Activated CD4-positive, CD25-positive, alpha-beta regulatory T cell treated with anti-CD3 and anti-CD28 coated beads, Interleukin-2, amount 50 U/mL, for 16 hours (primary cell): ENCODE measurements at regions not wholly inside any gene's neighbourhood (a gene's known extent, or its start where the extent isn't known, plus 50 kb on each side); places are given as distances from the start of the nearest gene placed in this dataset.
"Not testable (repeated sequence)": the region's sequence is repeated elsewhere in the genome, so short reads cannot be mapped to it uniquely, and the experiment has no call there.

ENCODE experiments used
- DNase-seq: peaks from one replicate; pipeline ENCODE4 v3.0.0-alpha.2; 2020; ENCODE audit warnings: low read depth, low spot score

DNA sequence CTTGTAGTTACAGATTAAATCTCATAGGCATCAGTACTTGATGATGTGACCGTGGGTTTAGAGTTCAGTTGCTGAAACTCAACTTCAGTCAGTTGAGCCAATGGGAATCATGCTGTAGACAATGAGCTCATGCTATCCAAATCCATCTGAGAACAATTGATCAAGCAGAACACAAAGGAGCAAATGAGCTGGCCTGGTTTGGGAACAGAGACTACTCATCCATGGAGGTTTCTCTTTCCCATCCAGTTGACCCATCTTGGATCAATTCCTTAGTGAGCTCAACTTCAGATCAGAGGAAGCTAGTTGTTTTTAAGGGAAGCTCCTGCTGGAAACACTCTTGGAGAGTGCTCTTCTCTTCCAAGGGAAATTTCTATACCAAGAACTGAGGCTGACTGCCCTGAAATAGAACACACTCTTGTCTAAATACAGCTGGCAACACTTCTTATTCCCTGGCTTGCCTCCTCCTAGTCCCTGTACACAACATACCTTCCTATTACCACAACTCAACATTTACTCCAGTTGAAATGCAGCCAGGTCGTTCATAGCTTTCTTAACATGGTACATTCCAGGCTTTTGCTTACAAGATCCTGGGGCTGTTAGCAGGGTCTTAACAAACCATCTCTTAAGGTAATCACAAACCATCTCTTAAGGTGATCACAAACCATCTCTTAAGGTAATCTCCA lies 203.9 kb upstream of the PRDM1 start:
- no peak for DNase-seq

- DNase-seq = no peak
Measured at GRCh38 chr6:105881608-105882007, 204.5 kb upstream of the PRDM1 start.

DNA sequence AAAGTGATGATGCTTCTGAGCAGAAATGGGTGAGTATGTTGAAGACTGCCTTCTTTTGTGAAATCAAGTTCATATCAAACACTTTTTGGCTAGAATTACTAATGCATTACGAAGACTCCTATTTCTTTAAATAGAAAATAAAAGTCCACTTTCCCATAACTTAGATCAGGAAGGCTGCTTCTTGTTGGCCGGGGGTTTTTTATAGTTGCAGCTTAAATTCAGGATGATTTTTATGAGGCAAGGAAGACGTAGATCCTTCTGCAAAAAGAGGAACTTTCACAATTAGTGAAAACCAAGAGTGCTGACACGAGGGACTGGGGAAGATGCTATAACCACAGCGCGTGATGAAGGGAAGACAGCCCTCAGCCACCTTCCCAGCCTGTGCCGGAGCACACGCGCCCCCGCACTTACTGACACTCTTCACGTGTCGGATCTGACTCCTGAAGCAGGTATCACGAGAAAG lies 206.1 kb upstream of the PRDM1 start:
- no peak for DNase-seq

DNA sequence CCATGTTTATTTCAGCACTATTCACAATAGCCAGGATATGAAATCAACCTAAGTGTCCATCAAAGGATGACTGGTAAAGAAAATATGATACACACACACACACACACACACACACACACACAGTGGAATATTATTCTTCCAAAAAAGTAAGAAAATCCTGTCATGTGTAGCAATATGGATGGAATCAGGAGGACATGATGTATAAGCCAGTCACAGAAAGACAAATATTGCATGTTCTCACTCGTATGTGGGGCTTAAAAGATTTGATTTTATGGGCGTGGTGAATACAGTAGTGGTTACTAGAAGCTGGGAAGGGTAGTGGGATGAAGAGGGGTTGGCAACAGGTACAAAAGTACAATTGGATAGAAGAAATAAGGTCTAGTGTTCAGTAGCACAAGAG lies 207.0 kb upstream of the PRDM1 start:
- no peak for DNase-seq

- DNase-seq = no peak
Measured at GRCh38 chr6:105875974-105876640, 210.0 kb upstream of the PRDM1 start.

DNA sequence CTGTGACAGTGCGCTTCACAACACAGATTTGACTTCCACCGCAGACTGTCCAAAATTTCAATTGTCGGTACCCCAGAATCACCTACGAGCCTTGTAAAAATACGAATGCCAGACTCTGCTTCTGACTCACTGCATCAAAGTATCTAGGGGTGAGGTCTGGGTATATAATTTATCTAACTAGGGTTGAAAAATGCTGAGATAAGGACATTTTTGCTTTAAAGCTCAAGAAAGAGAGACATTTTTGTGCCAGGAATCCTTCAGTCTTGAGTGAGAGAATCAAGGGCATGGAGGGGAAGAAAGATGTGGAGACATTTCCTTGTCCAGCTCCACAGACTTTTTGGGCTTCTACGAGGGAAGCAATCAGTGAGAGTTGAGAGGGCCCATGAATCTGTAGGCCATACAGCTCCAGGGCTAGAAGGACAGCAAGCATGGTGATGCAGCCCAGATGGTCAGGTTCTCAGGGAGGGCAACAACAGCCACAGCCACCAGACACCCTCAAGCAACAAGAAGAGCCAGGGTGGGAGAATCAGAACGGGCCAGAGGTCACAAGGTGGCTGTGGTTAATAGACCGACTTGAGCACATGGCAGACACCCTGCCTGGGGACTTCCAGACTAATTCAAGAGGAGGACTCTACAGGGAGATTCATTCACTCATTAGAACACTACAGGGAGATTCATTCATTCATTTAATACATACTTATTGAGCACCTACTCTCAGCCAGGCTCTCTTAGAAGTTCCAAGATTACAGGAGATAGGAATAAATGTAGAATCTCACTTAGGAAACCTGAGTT lies 211.1 kb upstream of the PRDM1 start:
- no peak for DNase-seq

- no peak for DNase-seq
Measured at GRCh38 chr6:105873799-105874198, 212.3 kb upstream of the PRDM1 start.

DNA sequence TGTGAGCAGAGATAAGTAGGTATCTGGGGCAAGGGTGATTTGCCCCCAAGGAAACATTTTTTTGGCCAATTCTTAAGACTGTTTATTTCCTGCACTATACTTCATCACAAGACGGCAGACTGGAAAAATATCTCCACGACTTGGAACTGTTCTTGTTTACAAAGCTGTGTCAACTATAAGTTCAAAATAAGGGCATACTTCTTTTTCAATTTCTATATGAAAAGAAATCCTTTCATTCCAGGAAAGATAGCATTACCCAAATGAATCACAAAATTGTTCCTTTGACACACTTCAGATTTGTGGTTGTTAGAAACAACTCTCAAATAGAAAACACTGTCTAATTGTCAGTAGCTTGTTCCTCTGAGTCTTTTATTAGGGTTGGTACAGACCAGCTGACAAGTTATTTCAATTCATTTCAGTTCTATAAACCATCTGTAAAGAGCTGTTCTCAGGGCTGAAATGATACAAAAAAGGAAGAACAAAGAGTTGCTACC lies 212.9 kb upstream of the PRDM1 start:
- DNase-seq = no peak

GRCh38 chr6:105872249-105872648 lies 213.9 kb upstream of the PRDM1 start:
- no peak for DNase-seq

- no peak for DNase-seq
Measured at GRCh38 chr6:105871542-105871941, 214.6 kb upstream of the PRDM1 start.

- DNase-seq = no peak
Measured at GRCh38 chr6:105869835-105870440, 216.2 kb upstream of the PRDM1 start.

DNA sequence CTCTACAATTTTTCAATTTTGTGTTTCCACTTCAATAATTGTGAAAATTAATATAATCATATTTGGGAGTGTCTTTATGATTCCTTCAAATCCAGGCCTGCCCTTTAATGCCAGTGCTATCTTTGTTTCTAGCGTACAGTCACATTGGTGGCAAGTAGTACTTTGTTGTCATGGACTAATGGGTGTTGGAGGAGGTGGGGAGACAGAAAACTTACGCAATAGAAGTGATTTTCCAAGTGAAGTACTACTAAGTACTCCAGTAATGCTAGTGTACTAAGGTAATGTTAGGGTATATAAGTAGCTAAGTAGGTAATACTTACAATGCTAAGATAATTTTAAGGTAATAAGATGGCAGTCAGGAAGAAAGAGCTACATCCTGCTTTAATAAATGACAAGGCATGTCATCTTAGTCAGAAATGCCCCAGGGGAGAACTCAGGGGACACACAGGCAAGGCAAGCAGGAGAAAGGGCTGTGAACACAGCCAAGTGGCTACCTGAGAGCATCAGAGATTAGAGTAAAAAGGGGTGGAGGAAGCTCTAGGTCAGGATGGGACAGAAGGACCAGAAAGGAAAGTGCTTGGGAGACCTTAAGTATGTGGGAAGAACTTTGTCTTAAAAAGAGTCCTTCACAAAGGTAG lies 217.2 kb upstream of the PRDM1 start:
- no peak for DNase-seq

DNA sequence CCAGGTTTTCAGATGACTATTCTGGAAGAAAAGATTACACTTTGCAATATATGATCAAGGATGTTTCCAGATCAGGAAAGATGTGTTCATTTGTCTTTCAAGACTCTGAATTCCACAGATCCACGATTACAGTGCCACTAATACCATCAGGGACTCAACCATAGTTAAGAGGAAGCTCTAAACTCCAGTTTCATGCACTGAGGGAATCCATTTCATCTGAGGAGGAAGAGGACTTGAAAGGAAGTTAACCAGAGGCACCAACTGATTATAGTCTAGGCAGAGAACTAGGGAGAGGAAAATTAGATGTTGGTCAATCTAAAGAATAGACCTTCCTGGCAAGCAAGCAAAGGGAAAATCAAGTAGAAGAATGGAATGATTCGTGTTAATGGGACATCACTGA lies 218.3 kb upstream of the PRDM1 start:
- no peak for DNase-seq

GRCh38 chr6:105867277-105867676 lies 218.9 kb upstream of the PRDM1 start:
- DNase-seq = no peak

GRCh38 chr6:105862936-105863607 lies 223.1 kb upstream of the PRDM1 start:
- DNase-seq = no peak

DNA sequence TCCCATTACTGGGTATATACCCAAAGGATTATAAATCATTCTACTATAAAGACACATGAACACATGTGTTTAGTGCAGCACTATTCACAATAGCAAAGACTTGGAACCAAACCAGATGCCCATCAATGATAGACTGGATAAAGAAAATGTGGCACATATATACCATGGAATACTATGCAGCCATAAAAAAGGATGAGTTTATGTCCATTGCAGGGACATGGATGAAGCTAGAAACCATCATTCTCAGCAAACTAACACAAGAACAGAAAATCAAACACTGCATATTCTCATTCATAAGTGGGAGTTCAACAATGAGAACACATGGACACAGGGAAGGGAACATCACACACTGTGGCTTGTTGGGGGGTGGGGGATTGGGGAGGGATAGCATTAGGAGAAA lies 225.2 kb upstream of the PRDM1 start:
- DNase-seq = not testable (repeated sequence)

DNA sequence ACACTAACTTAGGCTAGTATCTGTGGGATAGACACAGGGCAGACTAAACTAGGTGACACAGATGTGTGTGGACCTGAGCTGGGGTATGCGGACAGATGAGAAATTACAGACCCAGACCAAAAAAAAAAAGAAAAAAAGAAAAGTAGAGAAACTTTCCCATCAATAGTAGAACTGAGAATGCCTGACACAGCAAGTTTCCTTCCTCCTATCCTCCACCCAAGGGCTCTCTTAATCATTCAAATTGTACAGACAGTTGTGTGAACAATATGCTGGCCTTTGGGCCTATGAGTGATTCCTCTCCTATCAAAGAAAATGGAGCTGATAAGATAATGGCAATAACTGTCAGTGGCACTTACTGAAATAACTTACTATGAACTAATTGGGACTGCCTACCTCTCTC lies 226.7 kb upstream of the PRDM1 start:
- no peak for DNase-seq

DNA sequence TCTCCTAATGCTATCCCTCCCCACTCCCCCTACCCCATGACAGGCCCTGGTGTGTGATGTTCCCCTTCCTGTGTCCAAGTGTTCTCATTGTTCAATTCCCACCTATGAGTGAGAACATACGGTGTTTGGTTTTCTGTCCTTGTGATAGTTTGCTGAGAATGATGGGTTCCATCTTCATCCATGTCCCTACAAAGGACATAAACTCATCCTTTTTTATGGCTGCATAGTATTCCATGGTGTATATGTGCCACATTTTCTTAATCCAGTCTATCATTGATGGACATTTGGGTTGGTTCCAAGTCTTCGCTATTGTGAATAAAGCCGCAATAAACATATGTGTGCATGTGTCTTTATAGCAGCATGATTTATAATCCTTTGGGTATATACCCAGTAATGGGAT lies 227.5 kb upstream of the PRDM1 start:
- DNase-seq = not testable (repeated sequence)

- no peak for DNase-seq
Measured at GRCh38 chr6:105855433-105855832, 230.7 kb upstream of the PRDM1 start.

- not testable (repeated sequence) for DNase-seq
Measured at GRCh38 chr6:105853979-105854378, 232.2 kb upstream of the PRDM1 start.

DNA sequence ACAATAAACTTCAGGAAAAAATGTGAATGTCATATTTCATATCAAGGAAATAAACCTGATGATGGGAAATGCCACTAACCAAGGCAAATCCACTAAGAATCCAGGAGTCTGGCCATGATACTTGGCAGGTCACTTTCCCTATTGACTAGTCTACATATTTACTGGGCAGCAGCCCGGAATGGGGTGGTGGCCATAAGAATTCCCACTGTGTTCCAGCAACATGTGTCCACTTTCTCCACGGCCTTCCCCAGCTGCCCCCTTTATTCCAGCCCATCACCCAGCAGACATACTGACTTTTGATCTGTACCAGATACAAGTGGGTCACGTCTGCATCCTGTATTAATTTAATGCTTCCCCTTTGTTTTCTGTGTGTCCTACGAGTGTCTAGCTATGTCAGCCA lies 234.5 kb upstream of the PRDM1 start:
- DNase-seq = no peak
